OCI-LY7 (cell line): ENCODE measurements at regions not wholly inside any gene's neighbourhood (a gene's known extent, or its start where the extent isn't known, plus 50 kb on each side); places are given as distances from the start of the nearest gene placed in this dataset.

Source experiments
- CTCF ChIP-seq: fragments of 200-600 bp; sonication (generic); conservative IDR thresholded peaks from 2 replicates; pipeline ENCODE4 v1.5.1; 2014; ENCODE audit warnings: mild to moderate bottlenecking, antibody characterized with exemption, low read length, moderate library complexity, mixed read lengths
- EZH2phosphoT487 ChIP-seq: fragments of 200-600 bp; sonication (generic); IDR thresholded peaks from 2 replicates; pipeline ENCODE4 v1.6.1; 2018; ENCODE audit warnings: low read depth, borderline replicate concordance, mild to moderate bottlenecking, mixed run types, antibody characterized with exemption, low read length, moderate library complexity, mixed read lengths

DNA sequence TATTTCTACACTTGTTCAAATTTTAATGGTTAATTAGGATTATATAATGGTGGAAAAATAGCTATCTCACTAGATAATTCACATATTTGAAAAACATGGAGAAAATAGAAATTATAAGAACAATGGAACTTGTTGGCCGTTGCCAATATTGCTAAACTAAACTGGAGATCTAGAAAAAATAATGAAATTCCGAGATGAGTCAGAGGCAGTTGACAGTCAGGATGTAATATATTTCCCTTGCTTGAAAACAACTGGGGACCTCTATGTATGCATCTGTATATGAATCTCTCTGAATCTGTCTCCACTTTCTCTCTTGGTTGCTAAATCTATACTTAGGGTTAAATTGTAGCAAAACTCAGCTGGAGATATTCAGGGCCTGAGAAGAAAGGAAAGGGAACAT, 1108.2 kb upstream of the GJE1 start:
- TF ChIP-seq CTCF (no peak), EZH2phosphoT487 (no peak)
